ENCODE measurements at regions not wholly inside any gene's neighbourhood (a gene's known extent, or its start where the extent isn't known, plus 50 kb on each side); places are given as distances from the start of the nearest gene placed in this dataset.

GRCh38 chr14:85325134-85326017 is 204.6 kb upstream of the FLRT2 start:
- TF ChIP-seq EZH2 (IDR thresholded peaks at IDR 0.05; ENCODE audit: borderline replicate concordance, low read depth, low read length, severe bottlenecking) (no peak), POLR2AphosphoS5 (IDR thresholded peaks at IDR 0.05; ENCODE audit: insufficient read depth, low read depth, low read length) (no peak), MYC (IDR thresholded peaks at IDR 0.05; ENCODE audit: low read depth, low read length) (no peak), CTCF (IDR thresholded peaks at IDR 0.05; ENCODE audit: extremely low read depth in 1 of 2, insufficient read depth in 1 of 2, low read depth in 1 of 2, low read length in 2 of 2) (no peak), POLR2A (IDR thresholded peaks at IDR 0.05; ENCODE audit: low read depth, low read length) (no peak), JUN (IDR thresholded peaks at IDR 0.05; ENCODE audit: borderline replicate concordance, insufficient read depth, insufficient read length, low read depth) (no peak), FOS (IDR thresholded peaks at IDR 0.05; ENCODE audit: borderline replicate concordance, insufficient read depth, low read length) (no peak)
- TF ChIP-seq, protein P1, sequence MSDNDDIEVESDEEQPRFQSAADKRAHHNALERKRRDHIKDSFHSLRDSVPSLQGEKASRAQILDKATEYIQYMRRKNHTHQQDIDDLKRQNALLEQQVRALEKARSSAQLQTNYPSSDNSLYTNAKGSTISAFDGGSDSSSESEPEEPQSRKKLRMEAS (IDR thresholded peaks at IDR 0.05; ENCODE audit: insufficient read depth, insufficient read length): no peak
